ENCODE measurements at regions not wholly inside any gene's neighbourhood (a gene's known extent, or its start where the extent isn't known, plus 50 kb on each side); places are given as distances from the start of the nearest gene placed in this dataset.

DNA sequence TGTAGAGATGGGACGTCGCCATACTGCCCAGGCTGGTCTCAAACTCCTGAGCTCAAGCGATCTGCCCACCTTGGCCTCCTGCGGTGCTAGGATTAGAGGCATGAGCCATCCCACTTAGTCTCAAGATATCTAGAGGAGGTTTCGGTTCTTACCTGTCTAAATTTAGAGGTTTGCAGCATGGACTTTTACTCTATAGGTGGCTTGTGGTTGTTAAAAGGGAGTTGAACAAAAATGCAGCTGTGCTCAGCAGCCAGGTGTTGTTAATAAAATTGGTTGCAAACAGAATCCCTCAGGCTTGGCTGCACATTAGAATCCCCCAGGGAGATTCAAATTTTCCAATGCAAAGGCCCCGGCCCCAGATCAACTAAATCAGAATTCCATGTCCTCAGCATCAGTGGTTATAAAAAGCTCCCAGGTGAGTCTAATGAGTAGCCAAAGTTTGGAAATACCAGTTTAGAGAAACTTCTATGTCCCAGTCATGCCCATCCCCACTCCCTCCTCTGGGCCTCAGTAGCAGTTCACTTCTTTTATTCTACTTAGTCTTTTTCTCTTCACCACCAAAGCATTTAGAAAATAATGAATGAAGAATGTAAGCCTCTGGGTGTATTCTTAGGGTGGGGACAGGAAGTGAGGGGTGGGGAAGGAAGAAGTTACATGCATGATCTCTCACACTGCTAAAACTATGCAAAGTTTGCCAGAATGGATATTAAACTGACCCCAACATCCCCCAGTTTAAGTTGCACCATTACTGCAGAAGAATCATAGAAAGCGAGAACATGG is 471.0 kb downstream of the COG6 start:
- TF ChIP-seq, protein P1, sequence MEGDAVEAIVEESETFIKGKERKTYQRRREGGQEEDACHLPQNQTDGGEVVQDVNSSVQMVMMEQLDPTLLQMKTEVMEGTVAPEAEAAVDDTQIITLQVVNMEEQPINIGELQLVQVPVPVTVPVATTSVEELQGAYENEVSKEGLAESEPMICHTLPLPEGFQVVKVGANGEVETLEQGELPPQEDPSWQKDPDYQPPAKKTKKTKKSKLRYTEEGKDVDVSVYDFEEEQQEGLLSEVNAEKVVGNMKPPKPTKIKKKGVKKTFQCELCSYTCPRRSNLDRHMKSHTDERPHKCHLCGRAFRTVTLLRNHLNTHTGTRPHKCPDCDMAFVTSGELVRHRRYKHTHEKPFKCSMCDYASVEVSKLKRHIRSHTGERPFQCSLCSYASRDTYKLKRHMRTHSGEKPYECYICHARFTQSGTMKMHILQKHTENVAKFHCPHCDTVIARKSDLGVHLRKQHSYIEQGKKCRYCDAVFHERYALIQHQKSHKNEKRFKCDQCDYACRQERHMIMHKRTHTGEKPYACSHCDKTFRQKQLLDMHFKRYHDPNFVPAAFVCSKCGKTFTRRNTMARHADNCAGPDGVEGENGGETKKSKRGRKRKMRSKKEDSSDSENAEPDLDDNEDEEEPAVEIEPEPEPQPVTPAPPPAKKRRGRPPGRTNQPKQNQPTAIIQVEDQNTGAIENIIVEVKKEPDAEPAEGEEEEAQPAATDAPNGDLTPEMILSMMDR (IDR thresholded peaks at IDR 0.05; ENCODE audit: low read depth, low read length, poor library complexity, severe bottlenecking) = no peak
- no peak for TF ChIP-seq EZH2phosphoT487 (IDR thresholded peaks at IDR 0.05; ENCODE audit: borderline replicate concordance, low read length)
